Tibial nerve (tissue), 4 donors: ENCODE measurements at regions not wholly inside any gene's neighbourhood (a gene's known extent, or its start where the extent isn't known, plus 50 kb on each side); places are given as distances from the start of the nearest gene placed in this dataset.

ENCODE experiments used
- DNase-seq, 2 donors: peaks; one replicate each; pipeline ENCODE4 v3.0.0-alpha.2; 2019; ENCODE audit warnings: low spot score in 2 of 2
- H3K27ac ChIP-seq, 4 donors: fragments of 200-600 bp; sonication (generic) in 3 of 4; one replicate each; pipeline ENCODE4 v1.5.1; 2017 to 2019; ENCODE audit warnings: mild to moderate bottlenecking in 1 of 4
- H3K27me3 ChIP-seq, 2 donors: fragments of 200-600 bp; sonication (generic) in 1 of 2; one replicate each; pipeline versions ENCODE4 v1.5.1 to v1.6.0; 2017 to 2019
- H3K36me3 ChIP-seq, 3 donors: fragments of 200-600 bp; sonication (generic); one replicate each; pipeline ENCODE4 v1.5.1; 2018 to 2019
- H3K4me1 ChIP-seq, 4 donors: fragments of 200-600 bp; sonication (generic) in 3 of 4; one replicate each; pipeline ENCODE4 v1.5.1; 2017 to 2019
- H3K4me3 ChIP-seq, 4 donors: fragments of 200-600 bp; sonication (generic) in 3 of 4; one replicate each; pipeline ENCODE4 v1.5.1; 2017 to 2019; ENCODE audit warnings: mild to moderate bottlenecking in 1 of 4, moderate library complexity in 1 of 4
- H3K9me3 ChIP-seq, 4 donors: fragments of 200-600 bp; sonication (generic) in 3 of 4; one replicate each; pipeline ENCODE4 v1.5.1; 2017 to 2019
- CTCF ChIP-seq, 5 experiments: fragments of 200-600 bp in 3 of 5; fragments of 450-650 bp in 2 of 5; sonication (generic) in 3 of 5; IDR thresholded peaks; one replicate each; pipeline ENCODE4 v1.5.1; 2016 to 2019; ENCODE audit warnings: antibody characterized with exemption in 5 of 5, mild to moderate bottlenecking in 3 of 5, moderate library complexity in 2 of 5
- EP300 ChIP-seq, 2 donors: sonication (generic); formaldehyde crosslinking; IDR thresholded peaks; one replicate each; pipeline ENCODE4 v1.6.1; 2017; ENCODE audit warnings: antibody characterized with exemption in 2 of 2, mild to moderate bottlenecking in 1 of 2
- POLR2A ChIP-seq, 2 donors: fragments of 450-650 bp; IDR thresholded peaks; one replicate each; pipeline ENCODE4 v1.6.1; 2017; ENCODE audit warnings: antibody characterized with exemption in 2 of 2, mild to moderate bottlenecking in 2 of 2, moderate library complexity in 2 of 2
- WGBS, 2 donors: methylation state at CpG; one replicate each; pipeline ENCODE4 v1.1.5; 2018; 5-methylcytosine and 5-hydroxymethylcytosine counted together

GRCh38 chr14:37855871-37856270, 260.4 kb downstream of the TTC6 start:
- WGBS, 2 donors = 51 to 68% methylated on average over 1 of the region's 1 CpG

GRCh38 chr14:37857774-37858266, 262.4 kb downstream of the TTC6 start:
- no peak for DNase-seq
- no peaks in the 10 kb centered on the region for H3K9me3 ChIP-seq
- H3K27ac ChIP-seq = no peak overlapping the region
- H3K4me1 ChIP-seq = no peaks in the 10 kb centered on the region
- TF ChIP-seq POLR2A (IDR thresholded peaks at IDR 0.05) = no peak
- no peak for TF ChIP-seq CTCF (IDR thresholded peaks at IDR 0.05)
- TF ChIP-seq EP300 (IDR thresholded peaks at IDR 0.05) = no peak
- 84 to 85% methylated on average over 2 of the region's 2 CpGs for WGBS, 2 donors
- no peaks in the 10 kb centered on the region for H3K27me3 ChIP-seq
- H3K36me3 ChIP-seq = no peaks in the 10 kb centered on the region
- H3K4me3 ChIP-seq = no peak overlapping the region

More at GRCh38 chr14:37855871-37856270, 260.4 kb downstream of the TTC6 start:
- DNase-seq = no peak
- no peak for TF ChIP-seq POLR2A (IDR thresholded peaks at IDR 0.05)
- TF ChIP-seq CTCF (IDR thresholded peaks at IDR 0.05) = no peak
- no peak for TF ChIP-seq EP300 (IDR thresholded peaks at IDR 0.05)
- Histone ChIP-seq H3K27me3 (no peaks in the 10 kb centered on the region), H3K27ac (no peak overlapping the region), H3K9me3 (no peaks in the 10 kb centered on the region), H3K4me1 (no peaks in the 10 kb centered on the region), H3K36me3 (no peaks in the 10 kb centered on the region), H3K4me3 (no peak overlapping the region)

GRCh38 chr14:37858733-37859132, 263.3 kb downstream of the TTC6 start:
- 74 to 100% methylated on average over 1 of the region's 1 CpG for WGBS, 2 donors
- H3K9me3 ChIP-seq = no peaks in the 10 kb centered on the region
- no peaks in the 10 kb centered on the region for H3K4me1 ChIP-seq
- no peak overlapping the region for H3K27ac ChIP-seq
- no peak overlapping the region for H3K4me3 ChIP-seq
- DNase-seq = no peak
- H3K36me3 ChIP-seq = no peaks in the 10 kb centered on the region
- TF ChIP-seq CTCF (IDR thresholded peaks at IDR 0.05) (no peak), EP300 (IDR thresholded peaks at IDR 0.05) (no peak), POLR2A (IDR thresholded peaks at IDR 0.05) (no peak)
- no peaks in the 10 kb centered on the region for H3K27me3 ChIP-seq

GRCh38 chr14:37859177-37859576, 263.7 kb downstream of the TTC6 start:
- whole genome bisulfite sequencing, 2 donors = 91 to 93% methylated on average over 3 of the region's 3 CpGs
- TF ChIP-seq EP300 (IDR thresholded peaks at IDR 0.05) (no peak), POLR2A (IDR thresholded peaks at IDR 0.05) (no peak), CTCF (IDR thresholded peaks at IDR 0.05) (no peak)
- Histone ChIP-seq H3K27ac (no peak overlapping the region), H3K4me1 (no peaks in the 10 kb centered on the region), H3K4me3 (no peak overlapping the region), H3K27me3 (no peaks in the 10 kb centered on the region), H3K9me3 (no peaks in the 10 kb centered on the region), H3K36me3 (no peaks in the 10 kb centered on the region)
- DNase-seq = no peak

GRCh38 chr14:37862263-37862662, 266.8 kb downstream of the TTC6 start:
- Histone ChIP-seq H3K4me1 (no peaks in the 10 kb centered on the region), H3K9me3 (no peaks in the 10 kb centered on the region), H3K36me3 (no peaks in the 10 kb centered on the region), H3K4me3 (no peak overlapping the region), H3K27ac (no peak overlapping the region), H3K27me3 (no peaks in the 10 kb centered on the region)
- TF ChIP-seq EP300 (IDR thresholded peaks at IDR 0.05) (no peak), CTCF (IDR thresholded peaks at IDR 0.05) (no peak), POLR2A (IDR thresholded peaks at IDR 0.05) (no peak)
- WGBS, 2 donors = 81 to 83% methylated on average over 3 of the region's 3 CpGs
- DNase-seq = no peak
